CD14-positive monocyte (primary cell): ENCODE measurements at regions not wholly inside any gene's neighbourhood (a gene's known extent, or its start where the extent isn't known, plus 50 kb on each side); places are given as distances from the start of the nearest gene placed in this dataset.

Experiments used
- DNase-seq, 3 donors: peaks; one replicate each; pipeline ENCODE4 v3.0.0-alpha.2; 2011 to 2022
- H2AFZ ChIP-seq: 2 replicates; pipeline ENCODE4 v1.6.0; 2012; ENCODE audit warnings: mild to moderate bottlenecking, low read depth, low read length, inconsistent platforms; ENCODE audit not compliant: insufficient read depth, poor library complexity, severe bottlenecking
- H3K27ac ChIP-seq, 2 donors: 1 replicate in 1 of 2; 2 replicates in 1 of 2; pipeline ENCODE4 v1.5.1; 2012 to 2013; ENCODE audit warnings: low read length in 2 of 2, control low read depth in 1 of 2, inconsistent platforms in 1 of 2, low read depth in 1 of 2, mild to moderate bottlenecking in 1 of 2
- H3K27me3 ChIP-seq, 2 donors: one replicate each; pipeline versions ENCODE4 v1.6.0 to v1.6.1; 2011 to 2013; ENCODE audit warnings: low read length in 2 of 2; ENCODE audit not compliant: control insufficient read depth in 2 of 2, insufficient read depth in 2 of 2
- H3K36me3 ChIP-seq, 2 donors: replicated peaks in 1 of 2; 1 replicate in 1 of 2; 2 replicates in 1 of 2; pipeline versions ENCODE4 v1.5.1 to v1.6.1; 2012 to 2013; ENCODE audit warnings: low read length in 2 of 2, control low read depth in 1 of 2, inconsistent platforms in 1 of 2, mild to moderate bottlenecking in 1 of 2; ENCODE audit not compliant: insufficient read depth in 2 of 2, control insufficient read depth in 1 of 2
- H3K4me1 ChIP-seq, 2 donors: 1 replicate in 1 of 2; 2 replicates in 1 of 2; pipeline versions ENCODE4 v1.5.1 to v1.6.1; 2012 to 2013; ENCODE audit warnings: low read length in 2 of 2, control low read depth in 1 of 2, inconsistent platforms in 1 of 2, mild to moderate bottlenecking in 1 of 2, moderate library complexity in 1 of 2; ENCODE audit not compliant: insufficient read depth in 2 of 2, control insufficient read depth in 1 of 2
- H3K4me2 ChIP-seq: replicated peaks from 2 replicates; pipeline ENCODE3; 2012; ENCODE audit warnings: low read length, moderate library complexity, mild to moderate bottlenecking; ENCODE audit not compliant: poor library complexity, severe bottlenecking; ENCODE audit errors: extremely low read depth
- H3K4me3 ChIP-seq, 3 experiments: fragments of 200-600 bp in 1 of 3; sonication (generic) in 1 of 3; replicated peaks in 1 of 3; 1 replicate in 2 of 3; 2 replicates in 1 of 3; pipeline ENCODE4 v1.5.1; 2011 to 2013; ENCODE audit warnings: low read length in 3 of 3, mild to moderate bottlenecking in 3 of 3, control low read depth in 2 of 3, low read depth in 2 of 3, inconsistent platforms in 1 of 3, moderate library complexity in 1 of 3
- H3K79me2 ChIP-seq: 2 replicates; pipeline ENCODE4 v1.6.0; 2012; ENCODE audit warnings: mild to moderate bottlenecking, control low read depth, inconsistent platforms, low read length, moderate library complexity; ENCODE audit not compliant: insufficient read depth
- H3K9ac ChIP-seq: 2 replicates; pipeline ENCODE4 v1.6.0; 2017; ENCODE audit warnings: low read length, mild to moderate bottlenecking; ENCODE audit not compliant: insufficient read depth, poor library complexity, severe bottlenecking
- H3K9me3 ChIP-seq, 2 donors: replicated peaks in 1 of 2; 1 replicate in 1 of 2; 2 replicates in 1 of 2; pipeline versions ENCODE4 v1.5.1 to v1.6.1; 2012 to 2013; ENCODE audit warnings: low read length in 2 of 2, control low read depth in 1 of 2; ENCODE audit not compliant: control insufficient read depth in 1 of 2, insufficient read depth in 1 of 2
- H4K20me1 ChIP-seq: 2 replicates; pipeline ENCODE4 v1.6.0; 2012; ENCODE audit warnings: mild to moderate bottlenecking, low read length, control low read depth, moderate library complexity; ENCODE audit not compliant: insufficient read depth
- H3K27ac Mint-ChIP-seq, 7 donors: one replicate each; pipeline ENCODE4 v1.8.0; 2020; ENCODE audit warnings: mild to moderate bottlenecking in 7 of 7, mixed read lengths in 7 of 7, moderate library complexity in 6 of 7, inconsistent platforms in 2 of 7
- H3K27me3 Mint-ChIP-seq, 3 donors: one replicate each; pipeline ENCODE4 v1.8.0; 2021 to 2022; ENCODE audit warnings: low read depth in 3 of 3, mild to moderate bottlenecking in 3 of 3, mixed read lengths in 3 of 3, moderate library complexity in 3 of 3, inconsistent platforms in 1 of 3
- H3K36me3 Mint-ChIP-seq, 2 donors: one replicate each; pipeline ENCODE4 v1.8.0; 2020; ENCODE audit warnings: mixed read lengths in 2 of 2, inconsistent platforms in 1 of 2, mild to moderate bottlenecking in 1 of 2
- H3K4me1 Mint-ChIP-seq: one replicate; pipeline ENCODE4 v1.8.0; 2020; ENCODE audit warnings: mild to moderate bottlenecking, mixed read lengths
- H3K4me3 Mint-ChIP-seq, 2 donors: one replicate each; pipeline ENCODE4 v1.8.0; 2020; ENCODE audit warnings: mild to moderate bottlenecking in 2 of 2, mixed read lengths in 2 of 2, moderate library complexity in 1 of 2
- H3K9me3 Mint-ChIP-seq, 7 donors: one replicate each; pipeline ENCODE4 v1.8.0; 2020 to 2022; ENCODE audit warnings: mixed read lengths in 7 of 7, mild to moderate bottlenecking in 6 of 7, moderate library complexity in 6 of 7, inconsistent platforms in 2 of 7
- CTCF ChIP-seq: fragments of 200-600 bp; IDR thresholded peaks from one replicate; pipeline ENCODE4 v1.8.0; 2022; ENCODE audit warnings: antibody characterized with exemption, mild to moderate bottlenecking
- WGBS: methylation state at CpG from one replicate; pipeline ENCODE4 v1.1.5; 2013; ENCODE audit warnings: missing lambda C conversion rate; ENCODE audit not compliant: insufficient coverage; 5-methylcytosine and 5-hydroxymethylcytosine counted together
- intact Hi-C, 2 donors: fragments of 100-400 bp; cut with micrococcal nuclease; formaldehyde crosslinking; loops; one replicate each; pipeline versions ENCODE4 v1.15.0 to v1.15.1; 2023

- no peak for TF ChIP-seq CTCF
- intact Hi-C loops = no loop called here
- H3K9me3 Mint-ChIP-seq = peaks cover 0 to 5% (median 3%) of the 10 kb centered on the region in 7 donors
- H3K4me3 Mint-ChIP-seq = no peak overlapping the region
- Histone ChIP-seq H3K4me3 (no peak overlapping the region), H3K9ac (no peak overlapping the region), H3K36me3 (no peaks in the 10 kb centered on the region), H3K27ac (no peak overlapping the region), H3K9me3 (peaks cover 6 to 7% of the 10 kb centered on the region in 2 donors), H3K27me3 (no peaks in the 10 kb centered on the region), H3K79me2 (no peaks in the 10 kb centered on the region), H4K20me1 (no peaks in the 10 kb centered on the region), H3K4me1 (no peaks in the 10 kb centered on the region), H2AFZ (no peak overlapping the region), H3K4me2 (no peak overlapping the region)
- 58% methylated on average over 3 of the region's 3 CpGs for WGBS
- H3K27ac Mint-ChIP-seq = no peak overlapping the region
- DNase-seq = no peak
- no peaks in the 10 kb centered on the region for H3K4me1 Mint-ChIP-seq
- no peaks in the 10 kb centered on the region for H3K27me3 Mint-ChIP-seq
- H3K36me3 Mint-ChIP-seq = no peaks in the 10 kb centered on the region
Measured at GRCh38 chr2:57204364-57204763, 842.2 kb upstream of the VRK2 start.

GRCh38 chr2:57205241-57205640, 841.4 kb upstream of the VRK2 start:
- intact Hi-C loops = no loop called here
- H3K79me2 ChIP-seq = no peaks in the 10 kb centered on the region
- Mint-ChIP-seq H3K36me3 (no peaks in the 10 kb centered on the region), H3K4me3 (no peak overlapping the region), H3K27ac (no peak overlapping the region), H3K27me3 (no peaks in the 10 kb centered on the region), H3K9me3 (peaks cover 0 to 5% (median 3%) of the 10 kb centered on the region in 7 donors), H3K4me1 (no peaks in the 10 kb centered on the region)
- no peak overlapping the region for H2AFZ ChIP-seq
- peaks cover 3 to 6% of the 10 kb centered on the region in 2 donors for H3K9me3 ChIP-seq
- H3K9ac ChIP-seq = no peak overlapping the region
- no peaks in the 10 kb centered on the region for H3K4me1 ChIP-seq
- WGBS = 100% methylated on average over 2 of the region's 2 CpGs
- DNase-seq = no peak
- H3K4me3 ChIP-seq = no peak overlapping the region
- H3K27me3 ChIP-seq = no peaks in the 10 kb centered on the region
- no peak for TF ChIP-seq CTCF
- no peak overlapping the region for H3K4me2 ChIP-seq
- no peak overlapping the region for H3K27ac ChIP-seq
- no peaks in the 10 kb centered on the region for H4K20me1 ChIP-seq
- no peaks in the 10 kb centered on the region for H3K36me3 ChIP-seq
